OCI-LY7 (cell line): ENCODE measurements at regions not wholly inside any gene's neighbourhood (a gene's known extent, or its start where the extent isn't known, plus 50 kb on each side); places are given as distances from the start of the nearest gene placed in this dataset.

Source experiments
- CTCF ChIP-seq: fragments of 200-600 bp; sonication (generic); conservative IDR thresholded peaks from 2 replicates; pipeline ENCODE4 v1.5.1; 2014; ENCODE audit warnings: mild to moderate bottlenecking, antibody characterized with exemption, low read length, moderate library complexity, mixed read lengths
- EZH2phosphoT487 ChIP-seq: fragments of 200-600 bp; sonication (generic); IDR thresholded peaks from 2 replicates; pipeline ENCODE4 v1.6.1; 2018; ENCODE audit warnings: low read depth, borderline replicate concordance, mild to moderate bottlenecking, mixed run types, antibody characterized with exemption, low read length, moderate library complexity, mixed read lengths

DNA sequence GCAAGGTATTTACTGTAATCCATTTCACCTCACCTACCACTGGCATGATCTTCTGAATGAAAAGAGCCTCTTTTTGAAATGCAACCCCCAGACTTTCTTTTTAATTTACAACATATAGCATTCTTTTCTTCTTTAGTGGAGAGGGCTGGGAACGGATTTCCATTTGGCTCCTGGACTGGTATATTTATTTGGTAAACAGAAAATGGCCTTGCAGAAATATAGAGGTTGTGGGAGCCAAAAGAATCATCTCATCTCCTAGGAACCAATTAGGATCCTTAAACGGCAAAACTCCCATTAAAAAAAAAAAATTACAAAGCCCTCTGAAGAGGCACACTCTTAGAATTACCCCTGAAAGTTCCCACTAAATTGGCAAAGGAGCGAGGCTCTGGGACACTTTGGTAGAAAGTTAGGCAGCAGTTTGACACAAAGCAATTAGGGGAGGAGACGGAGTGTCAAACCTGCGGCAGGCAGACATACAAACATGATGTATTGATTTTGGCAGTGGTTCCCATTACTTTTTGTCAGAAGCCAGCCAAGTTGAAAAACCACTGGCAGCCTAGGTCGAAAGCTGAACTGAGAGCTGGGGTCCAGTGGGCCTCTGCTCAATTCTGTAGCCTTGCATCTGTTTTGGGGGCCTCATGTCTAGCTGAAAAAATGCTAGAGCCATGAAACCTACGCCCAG is 135.1 kb upstream of the MAGI3 start:
- TF ChIP-seq CTCF (no peak), EZH2phosphoT487 (no peak)
